Hepatocyte (in vitro differentiated cells): ENCODE measurements at regions not wholly inside any gene's neighbourhood (a gene's known extent, or its start where the extent isn't known, plus 50 kb on each side); places are given as distances from the start of the nearest gene placed in this dataset.

ENCODE experiments used
- CTCF ChIP-seq: fragments of 200-600 bp; sonication (generic); IDR thresholded peaks from 2 replicates; pipeline ENCODE4 v1.5.1; 2016; ENCODE audit warnings: antibody characterized with exemption, mild to moderate bottlenecking; ENCODE audit not compliant: poor library complexity
- EZH2 ChIP-seq: fragments of 200-600 bp; sonication (generic); IDR thresholded peaks from 2 replicates; pipeline ENCODE4 v1.6.1; 2016; ENCODE audit warnings: antibody characterized with exemption, mild to moderate bottlenecking, borderline replicate concordance
- EZH2phosphoT487 ChIP-seq: fragments of 200-600 bp; sonication (generic); IDR thresholded peaks from one replicate; pipeline ENCODE4 v1.6.1; 2018; ENCODE audit warnings: antibody characterized with exemption, mild to moderate bottlenecking, low read depth, moderate library complexity; ENCODE audit not compliant: unreplicated experiment, severe bottlenecking

DNA sequence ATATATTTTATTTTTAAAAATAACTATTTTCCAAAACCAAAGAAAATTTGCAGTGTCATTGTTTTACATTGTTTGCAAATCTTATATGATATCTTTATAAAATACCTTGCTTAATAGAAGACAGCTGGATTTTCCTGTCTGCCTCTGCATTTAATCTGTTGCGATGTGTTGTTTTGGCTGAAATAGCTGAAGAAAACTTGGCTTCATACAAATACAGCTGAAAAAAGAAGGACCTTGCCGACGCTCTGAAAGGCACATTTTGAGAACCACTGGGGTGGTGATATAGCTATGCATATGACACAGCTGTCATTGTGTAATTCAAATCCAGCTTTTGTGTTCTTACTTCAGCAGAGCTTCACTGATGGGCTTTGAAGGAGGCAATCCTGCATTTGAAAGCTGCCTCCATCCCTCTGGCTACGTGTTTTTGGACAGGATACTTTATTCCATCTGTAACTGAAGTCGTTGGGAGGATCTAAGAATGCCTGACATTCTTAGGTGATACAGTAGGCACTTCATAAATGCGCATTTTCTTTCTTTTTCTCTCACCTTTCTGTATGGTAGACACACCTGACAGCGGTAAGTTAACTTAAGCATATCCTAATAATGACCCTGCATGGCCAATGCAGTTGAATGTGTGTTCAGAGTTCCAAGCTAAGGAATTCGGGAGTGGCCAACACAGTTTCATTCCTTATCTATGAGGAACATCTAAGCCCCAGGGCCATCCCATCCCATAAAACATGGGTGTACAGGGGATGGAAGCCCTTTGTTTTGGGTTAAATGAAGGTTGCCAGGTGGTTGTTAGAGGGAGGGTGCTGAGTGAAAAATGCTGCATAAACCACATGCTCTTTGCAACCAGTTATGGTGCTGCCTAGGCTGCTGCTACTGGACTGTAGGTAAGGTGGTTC lies 213.0 kb downstream of the TFAP2A start:
- TF ChIP-seq CTCF (no peak), EZH2 (no peak), EZH2phosphoT487 (no peak)
